Colonic mucosa (tissue), 4 donors: ENCODE measurements at regions not wholly inside any gene's neighbourhood (a gene's known extent, or its start where the extent isn't known, plus 50 kb on each side); places are given as distances from the start of the nearest gene placed in this dataset.
"Not testable (repeated sequence)": the region's sequence is repeated elsewhere in the genome, so short reads cannot be mapped to it uniquely, and the experiment has no call there.

ENCODE experiments used
- DNase-seq: peaks from one replicate; pipeline ENCODE4 v3.0.0-alpha.2; 2020
- H3K27ac ChIP-seq: fragments of 200-600 bp; one replicate; pipeline ENCODE4 v1.8.0; 2021
- H3K27me3 ChIP-seq: fragments of 200-600 bp; one replicate; pipeline ENCODE4 v1.8.0; 2021
- H3K36me3 ChIP-seq: fragments of 200-600 bp; one replicate; pipeline ENCODE4 v1.8.0; 2021
- H3K4me1 ChIP-seq: fragments of 200-600 bp; one replicate; pipeline ENCODE4 v1.8.0; 2021; ENCODE audit warnings: mild to moderate bottlenecking
- H3K4me3 ChIP-seq: fragments of 200-600 bp; one replicate; pipeline ENCODE4 v1.8.0; 2021
- H3K9ac ChIP-seq, 2 donors: one replicate each; pipeline ENCODE4 v1.7.0; 2013; ENCODE audit warnings: control low read depth in 2 of 2, low read depth in 2 of 2, low read length in 2 of 2
- H3K9me3 ChIP-seq: fragments of 200-600 bp; one replicate; pipeline ENCODE4 v1.8.0; 2021
- CTCF ChIP-seq: fragments of 200-600 bp; IDR thresholded peaks from one replicate; pipeline ENCODE4 v1.8.0; 2022; ENCODE audit warnings: antibody characterized with exemption, mild to moderate bottlenecking
- intact Hi-C: fragments of 100-400 bp; cut with DNase I; formaldehyde crosslinking; loops from one replicate; pipeline ENCODE4 v1.14.1; 2022
- donor health status: healthy.
- donor health status: DM: no; HTN: no; CAD: no.
- donor health status: DM: no; HTN: no; CAD: no.

- Histone ChIP-seq H3K27ac (no peak overlapping the region), H3K9me3 (no peaks in the 10 kb centered on the region), H3K27me3 (no peaks in the 10 kb centered on the region), H3K9ac (no peak overlapping the region), H3K36me3 (no peaks in the 10 kb centered on the region), H3K4me1 (no peaks in the 10 kb centered on the region), H3K4me3 (no peak overlapping the region)
- intact Hi-C loops: no loop called here
- no peak for DNase-seq
- TF ChIP-seq CTCF: no peak
These were observed 135.6 kb upstream of the TSC22D1 start for GRCh38 chr13:44711706-44712105.

GRCh38 chr13:44710576-44710975 lies 134.4 kb upstream of the TSC22D1 start:
- no peak overlapping the region for H3K4me3 ChIP-seq
- no peak for TF ChIP-seq CTCF
- H3K36me3 ChIP-seq: no peaks in the 10 kb centered on the region
- no peak for DNase-seq
- H3K27me3 ChIP-seq: no peaks in the 10 kb centered on the region
- intact Hi-C loops: no loop called here
- no peaks in the 10 kb centered on the region for H3K9me3 ChIP-seq
- no peaks in the 10 kb centered on the region for H3K4me1 ChIP-seq
- no peak overlapping the region for H3K27ac ChIP-seq
- no peak overlapping the region for H3K9ac ChIP-seq

GRCh38 chr13:44704811-44705210 lies 128.7 kb upstream of the TSC22D1 start:
- H3K9me3 ChIP-seq, H3K4me1 ChIP-seq, DNase-seq, H3K36me3 ChIP-seq, intact Hi-C loops, H3K27ac ChIP-seq, H3K4me3 ChIP-seq, H3K27me3 ChIP-seq, H3K9ac ChIP-seq: not testable (repeated sequence)

- no peak for DNase-seq
- no peaks in the 10 kb centered on the region for H3K4me1 ChIP-seq
- H3K4me3 ChIP-seq: no peak overlapping the region
- H3K36me3 ChIP-seq: no peaks in the 10 kb centered on the region
- intact Hi-C loops: no loop called here
- no peaks in the 10 kb centered on the region for H3K27me3 ChIP-seq
- H3K27ac ChIP-seq: no peak overlapping the region
- no peak for TF ChIP-seq CTCF
- no peaks in the 10 kb centered on the region for H3K9me3 ChIP-seq
- no peak overlapping the region for H3K9ac ChIP-seq
These were observed 127.2 kb upstream of the TSC22D1 start for GRCh38 chr13:44703371-44703770.

- Histone ChIP-seq H3K4me1 (no peaks in the 10 kb centered on the region), H3K36me3 (no peaks in the 10 kb centered on the region), H3K27me3 (no peaks in the 10 kb centered on the region), H3K9ac (no peak overlapping the region), H3K9me3 (no peaks in the 10 kb centered on the region), H3K4me3 (no peak overlapping the region), H3K27ac (no peak overlapping the region)
- intact Hi-C loops: no loop called here
- DNase-seq: no peak
- TF ChIP-seq CTCF: no peak
These were observed 121.9 kb upstream of the TSC22D1 start for GRCh38 chr13:44698066-44698465.

GRCh38 chr13:44697058-44697457 lies 120.9 kb upstream of the TSC22D1 start:
- Histone ChIP-seq H3K27ac (no peak overlapping the region), H3K36me3 (no peaks in the 10 kb centered on the region), H3K9ac (no peak overlapping the region), H3K27me3 (no peaks in the 10 kb centered on the region), H3K9me3 (no peaks in the 10 kb centered on the region), H3K4me1 (no peaks in the 10 kb centered on the region), H3K4me3 (no peak overlapping the region)
- no peak for DNase-seq
- TF ChIP-seq CTCF: no peak
- intact Hi-C loops: no loop called here
